Fibroblast of villous mesenchyme (primary cell): ENCODE measurements at regions not wholly inside any gene's neighbourhood (a gene's known extent, or its start where the extent isn't known, plus 50 kb on each side); places are given as distances from the start of the nearest gene placed in this dataset.
A peak's percentile ranks its signal among the peaks of the same experiment; 100 is the strongest.

ENCODE experiments used
- DNase-seq: peaks from one replicate; pipeline ENCODE4 v3.0.0-alpha.2; 2010; ENCODE audit warnings: low read depth
- H3K4me3 ChIP-seq: 2 replicates; pipeline ENCODE4 v1.5.1; 2011; ENCODE audit warnings: low read depth, mild to moderate bottlenecking, low read length
- TF ChIP-seq, protein P1 (sequence below): IDR thresholded peaks from 2 replicates; pipeline ENCODE4 v1.5.1; 2012; ENCODE audit warnings: low read depth, mild to moderate bottlenecking, low read length; ENCODE audit not compliant: insufficient read depth

DNA sequence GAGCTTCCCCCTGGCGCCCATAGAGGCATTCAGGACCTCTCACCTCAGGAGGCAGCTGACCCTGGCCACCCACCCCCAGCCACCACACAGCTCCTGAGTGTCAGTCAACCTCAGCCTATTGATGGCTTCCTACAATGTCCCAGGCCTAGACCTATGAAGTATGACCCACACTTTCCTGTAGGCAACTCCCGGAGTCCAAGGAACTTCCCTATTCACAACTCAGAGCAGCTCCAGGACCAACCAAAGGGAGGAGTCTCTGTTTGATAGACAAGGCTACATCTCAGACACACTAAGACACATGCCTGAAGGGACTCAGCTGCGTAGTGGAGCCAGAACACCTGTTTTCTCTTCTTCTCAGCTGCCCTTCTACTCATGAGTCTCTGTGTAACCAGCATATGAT lies 169.1 kb downstream of the MAFB start:
- no peak for DNase-seq
- no peak overlapping the region for H3K4me3 ChIP-seq
- TF ChIP-seq, protein P1, sequence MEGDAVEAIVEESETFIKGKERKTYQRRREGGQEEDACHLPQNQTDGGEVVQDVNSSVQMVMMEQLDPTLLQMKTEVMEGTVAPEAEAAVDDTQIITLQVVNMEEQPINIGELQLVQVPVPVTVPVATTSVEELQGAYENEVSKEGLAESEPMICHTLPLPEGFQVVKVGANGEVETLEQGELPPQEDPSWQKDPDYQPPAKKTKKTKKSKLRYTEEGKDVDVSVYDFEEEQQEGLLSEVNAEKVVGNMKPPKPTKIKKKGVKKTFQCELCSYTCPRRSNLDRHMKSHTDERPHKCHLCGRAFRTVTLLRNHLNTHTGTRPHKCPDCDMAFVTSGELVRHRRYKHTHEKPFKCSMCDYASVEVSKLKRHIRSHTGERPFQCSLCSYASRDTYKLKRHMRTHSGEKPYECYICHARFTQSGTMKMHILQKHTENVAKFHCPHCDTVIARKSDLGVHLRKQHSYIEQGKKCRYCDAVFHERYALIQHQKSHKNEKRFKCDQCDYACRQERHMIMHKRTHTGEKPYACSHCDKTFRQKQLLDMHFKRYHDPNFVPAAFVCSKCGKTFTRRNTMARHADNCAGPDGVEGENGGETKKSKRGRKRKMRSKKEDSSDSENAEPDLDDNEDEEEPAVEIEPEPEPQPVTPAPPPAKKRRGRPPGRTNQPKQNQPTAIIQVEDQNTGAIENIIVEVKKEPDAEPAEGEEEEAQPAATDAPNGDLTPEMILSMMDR = no peak

DNA sequence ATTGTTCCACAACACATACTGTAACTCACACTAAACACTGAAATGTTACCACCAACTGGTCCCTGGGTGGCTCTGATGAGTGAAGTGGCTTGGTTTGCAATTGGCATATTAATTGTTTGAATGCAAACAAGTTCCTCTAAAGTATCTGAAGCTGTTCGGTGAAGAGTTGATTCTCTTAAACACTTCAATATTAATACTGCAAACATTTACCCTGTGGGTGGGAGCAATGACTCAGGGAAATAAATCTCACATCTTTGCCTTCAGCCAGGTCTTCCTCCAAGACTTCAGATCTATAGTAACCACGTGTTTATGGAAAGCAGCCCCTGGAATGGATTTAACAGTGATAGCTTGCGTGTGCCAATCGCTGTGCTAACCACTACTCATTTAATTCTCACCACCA lies 176.0 kb downstream of the MAFB start:
- H3K4me3 ChIP-seq = no peak overlapping the region
- TF ChIP-seq, protein P1 = no peak
- no peak for DNase-seq

DNA sequence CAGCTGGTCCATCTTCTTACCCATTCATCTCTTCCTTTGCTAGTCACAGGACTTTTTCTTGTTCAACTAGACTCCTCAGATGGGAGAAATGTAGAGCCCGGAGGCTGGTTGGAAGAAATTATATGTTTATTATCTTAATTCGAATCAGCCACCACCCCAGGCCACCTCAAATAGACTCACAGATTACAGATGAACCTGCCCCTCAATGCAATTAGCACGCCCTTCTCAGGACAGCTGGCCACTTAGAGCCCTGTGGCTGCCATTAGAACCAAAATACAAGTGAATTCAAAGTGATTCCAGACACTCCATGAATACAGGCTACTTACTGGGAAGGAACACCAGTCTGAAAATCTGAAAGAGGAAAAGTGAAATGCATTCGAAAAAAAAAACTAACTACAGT lies 176.4 kb downstream of the MAFB start:
- TF ChIP-seq, protein P1 = no peak
- DNase-seq = no peak
- no peak overlapping the region for H3K4me3 ChIP-seq

DNA sequence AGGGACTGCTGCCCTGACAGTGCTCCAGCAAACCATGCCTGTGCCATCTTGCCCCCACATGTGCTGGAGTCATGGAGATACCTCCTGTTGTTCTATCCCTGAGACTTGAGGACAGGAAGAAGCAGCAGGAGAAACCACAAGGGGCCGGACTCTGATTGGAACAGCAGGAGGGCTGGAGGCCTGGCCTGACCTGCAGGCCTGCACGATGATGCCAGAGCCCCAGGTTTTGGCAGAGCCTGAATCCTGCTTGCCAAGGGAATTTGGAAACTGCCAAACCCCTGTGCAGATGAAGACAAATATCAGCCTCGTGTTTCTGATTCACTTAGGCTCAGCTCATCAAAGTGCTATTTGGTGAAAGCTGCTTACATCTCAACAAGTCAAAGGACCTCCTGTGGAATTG lies 177.6 kb downstream of the MAFB start:
- TF ChIP-seq, protein P1 = no peak
- DNase-seq = no peak
- no peak overlapping the region for H3K4me3 ChIP-seq

DNA sequence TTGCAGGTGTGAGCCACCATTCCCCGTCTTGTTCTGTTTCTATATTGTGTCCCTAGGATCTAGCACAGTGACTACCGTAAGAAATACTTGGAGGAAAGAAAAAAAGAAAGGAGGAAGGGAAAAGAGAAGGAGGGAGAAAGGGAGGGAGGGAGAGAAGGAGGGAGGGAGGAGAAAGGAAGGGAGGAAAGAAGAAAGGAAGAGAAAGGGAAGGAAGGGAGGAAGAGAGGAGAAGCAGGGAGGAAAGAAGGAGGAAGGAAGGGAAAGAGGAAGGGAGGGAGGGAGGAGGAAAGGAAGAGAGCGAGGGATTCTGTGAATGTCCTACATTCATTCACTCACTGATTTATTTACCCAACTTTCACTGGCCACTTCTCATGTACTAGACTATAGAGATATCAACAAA lies 178.4 kb downstream of the MAFB start:
- DNase-seq = no peak
- TF ChIP-seq, protein P1 = no peak
- H3K4me3 ChIP-seq = no peak overlapping the region

DNA sequence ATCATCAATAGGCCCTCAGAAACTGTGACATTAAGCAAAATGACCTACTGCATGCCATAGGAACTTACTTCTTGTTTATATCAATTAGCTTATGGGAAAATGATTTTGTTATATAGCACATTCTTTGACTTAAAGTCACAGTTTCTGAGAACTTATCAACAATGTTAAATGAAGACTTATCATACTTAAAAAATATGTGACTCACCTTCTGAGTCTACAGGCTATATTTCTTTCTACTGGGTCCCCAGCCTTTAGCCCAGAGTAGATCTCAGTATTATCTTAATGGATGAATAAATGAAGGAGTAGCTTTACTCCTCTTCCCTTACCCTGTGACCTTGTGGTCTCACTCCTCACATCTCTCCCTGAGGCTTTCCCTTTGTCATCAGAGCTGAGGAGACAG lies 180.2 kb downstream of the MAFB start:
- H3K4me3 ChIP-seq = no peak overlapping the region
- TF ChIP-seq, protein P1 = no peak
- DNase-seq = no peak

DNA sequence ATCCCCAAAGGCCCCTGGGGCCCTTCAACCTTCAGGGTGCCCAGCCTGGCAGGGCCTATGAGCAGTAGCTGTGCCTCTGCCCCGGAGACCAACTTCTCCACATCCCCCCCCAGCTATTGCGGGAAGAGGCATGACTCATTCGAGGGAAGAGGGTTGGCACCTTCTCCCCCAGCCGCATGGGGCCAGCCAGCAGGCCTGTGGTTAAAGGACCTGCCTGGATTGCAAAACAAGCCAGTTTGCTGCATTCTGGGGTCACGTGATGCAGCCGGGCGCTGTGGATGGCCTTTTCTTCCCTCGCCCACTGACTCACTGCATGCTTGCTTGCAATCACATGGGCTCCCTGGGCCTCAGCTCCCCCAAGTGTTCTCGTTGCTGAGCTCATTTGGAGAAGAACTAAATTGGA lies 182.5 kb downstream of the MAFB start:
- TF ChIP-seq, protein P1 = no peak
- H3K4me3 ChIP-seq = no peak overlapping the region
- peak; percentile 89 for DNase-seq
